Esophagus (tissue), 2 donors: ENCODE measurements at regions not wholly inside any gene's neighbourhood (a gene's known extent, or its start where the extent isn't known, plus 50 kb on each side); places are given as distances from the start of the nearest gene placed in this dataset.

Experiments
- H3K27ac ChIP-seq, 2 donors: one replicate each; pipeline ENCODE4 v1.5.1; 2013; ENCODE audit warnings: low read depth in 2 of 2, mild to moderate bottlenecking in 2 of 2, inconsistent platforms in 1 of 2, low read length in 1 of 2, moderate library complexity in 1 of 2
- H3K27me3 ChIP-seq, 2 donors: one replicate each; pipeline ENCODE4 v1.6.1; 2013; ENCODE audit warnings: low read length in 2 of 2, control low read depth in 1 of 2, mild to moderate bottlenecking in 1 of 2; ENCODE audit not compliant: insufficient read depth in 2 of 2, control insufficient read depth in 1 of 2
- H3K36me3 ChIP-seq, 2 donors: one replicate each; pipeline ENCODE4 v1.6.1; 2013; ENCODE audit warnings: low read length in 1 of 2; ENCODE audit not compliant: control insufficient read depth in 2 of 2, insufficient read depth in 2 of 2
- H3K4me1 ChIP-seq, 2 donors: one replicate each; pipeline ENCODE4 v1.6.1; 2013; ENCODE audit warnings: low read length in 1 of 2; ENCODE audit not compliant: control insufficient read depth in 2 of 2, insufficient read depth in 2 of 2
- H3K4me3 ChIP-seq, 2 donors: one replicate each; pipeline ENCODE4 v1.5.1; 2013; ENCODE audit warnings: low read length in 2 of 2, mild to moderate bottlenecking in 2 of 2, low read depth in 1 of 2, moderate library complexity in 1 of 2
- H3K9me3 ChIP-seq, 2 donors: one replicate each; pipeline ENCODE4 v1.6.1; 2013; ENCODE audit warnings: mild to moderate bottlenecking in 2 of 2, low read depth in 1 of 2, low read length in 1 of 2, moderate library complexity in 1 of 2; ENCODE audit not compliant: control insufficient read depth in 2 of 2, insufficient read depth in 1 of 2
- WGBS, 2 donors: extraction: QIAGEN DNeasy Blood & Tissue Kit; methylation state at CpG; one replicate each; pipeline ENCODE4 v1.1.7; 2013; 5-methylcytosine and 5-hydroxymethylcytosine counted together
- donor health status: healthy with polysubstance abuse.
- donor health status: Bipolar disorder and iron deficiency.

GRCh38 chr9:2288309-2288708, 273.2 kb downstream of the SMARCA2 start:
- 94 to 96% methylated on average over 7 of the region's 7 CpGs for WGBS, 2 donors
- Histone ChIP-seq H3K36me3 (no peaks in the 10 kb centered on the region), H3K27me3 (no peaks in the 10 kb centered on the region), H3K4me1 (peaks cover 0 to 5% of the 10 kb centered on the region in 2 donors), H3K4me3 (no peak overlapping the region), H3K9me3 (no peaks in the 10 kb centered on the region), H3K27ac (no peak overlapping the region)

- no peaks in the 10 kb centered on the region for H3K36me3 ChIP-seq
- WGBS, 2 donors: 89 to 94% methylated on average over 4 of the region's 4 CpGs
- no peak overlapping the region for H3K27ac ChIP-seq
- no peaks in the 10 kb centered on the region for H3K9me3 ChIP-seq
- H3K27me3 ChIP-seq: no peaks in the 10 kb centered on the region
- H3K4me1 ChIP-seq: peaks cover 0 to 5% of the 10 kb centered on the region in 2 donors
- H3K4me3 ChIP-seq: no peak overlapping the region
Observed at GRCh38 chr9:2289263-2289662, 274.1 kb downstream of the SMARCA2 start.

GRCh38 chr9:2290382-2290781, 275.2 kb downstream of the SMARCA2 start:
- H3K4me1 ChIP-seq: peaks cover 0 to 5% of the 10 kb centered on the region in 2 donors
- H3K36me3 ChIP-seq: no peaks in the 10 kb centered on the region
- WGBS, 2 donors: 68 to 77% methylated on average over 1 of the region's 1 CpG
- no peak overlapping the region for H3K4me3 ChIP-seq
- H3K9me3 ChIP-seq: no peaks in the 10 kb centered on the region
- no peak overlapping the region for H3K27ac ChIP-seq
- no peaks in the 10 kb centered on the region for H3K27me3 ChIP-seq

GRCh38 chr9:2291980-2292704, 277.0 kb downstream of the SMARCA2 start:
- Histone ChIP-seq H3K4me1 (peaks cover 0 to 3% of the 10 kb centered on the region in 2 donors), H3K36me3 (no peaks in the 10 kb centered on the region), H3K27ac (peak overlapping the region; percentile 73 to 76), H3K9me3 (no peaks in the 10 kb centered on the region), H3K27me3 (no peaks in the 10 kb centered on the region), H3K4me3 (no peak overlapping the region)
- 57 to 60% methylated on average over 8 of the region's 8 CpGs for WGBS, 2 donors

GRCh38 chr9:2292733-2293132, 277.6 kb downstream of the SMARCA2 start:
- Histone ChIP-seq H3K4me3 (no peak overlapping the region), H3K36me3 (no peaks in the 10 kb centered on the region), H3K4me1 (peaks cover 0 to 3% of the 10 kb centered on the region in 2 donors), H3K27me3 (no peaks in the 10 kb centered on the region), H3K27ac (peak overlapping the region; percentile 62 to 68), H3K9me3 (no peaks in the 10 kb centered on the region)
- 76 to 86% methylated on average over 2 of the region's 2 CpGs for WGBS, 2 donors

- 89 to 90% methylated on average over 1 of the region's 1 CpG for WGBS, 2 donors
- no peaks in the 10 kb centered on the region for H3K27me3 ChIP-seq
- no peak overlapping the region for H3K4me3 ChIP-seq
- H3K4me1 ChIP-seq: peaks cover 0 to 2% of the 10 kb centered on the region in 2 donors
- no peak overlapping the region for H3K27ac ChIP-seq
- no peaks in the 10 kb centered on the region for H3K36me3 ChIP-seq
- no peaks in the 10 kb centered on the region for H3K9me3 ChIP-seq
Observed at GRCh38 chr9:2297771-2298170, 282.6 kb downstream of the SMARCA2 start.

GRCh38 chr9:2298217-2298616, 283.1 kb downstream of the SMARCA2 start:
- no peaks in the 10 kb centered on the region for H3K9me3 ChIP-seq
- H3K27ac ChIP-seq: no peak overlapping the region
- peaks cover 0 to 2% of the 10 kb centered on the region in 2 donors for H3K4me1 ChIP-seq
- H3K27me3 ChIP-seq: no peaks in the 10 kb centered on the region
- H3K4me3 ChIP-seq: no peak overlapping the region
- no peaks in the 10 kb centered on the region for H3K36me3 ChIP-seq
- WGBS, 2 donors: 48 to 82% methylated on average over 1 of the region's 1 CpG

GRCh38 chr9:2299156-2299842, 284.2 kb downstream of the SMARCA2 start:
- H3K9me3 ChIP-seq: no peaks in the 10 kb centered on the region
- H3K27me3 ChIP-seq: no peaks in the 10 kb centered on the region
- peaks cover 0 to 2% of the 10 kb centered on the region in 2 donors for H3K4me1 ChIP-seq
- no peaks in the 10 kb centered on the region for H3K36me3 ChIP-seq
- H3K27ac ChIP-seq: no peak overlapping the region
- WGBS, 2 donors: 68 to 79% methylated on average over 5 of the region's 5 CpGs
- H3K4me3 ChIP-seq: no peak overlapping the region

GRCh38 chr9:2299843-2300205, 284.7 kb downstream of the SMARCA2 start:
- H3K9me3 ChIP-seq: no peaks in the 10 kb centered on the region
- H3K27me3 ChIP-seq: no peaks in the 10 kb centered on the region
- H3K36me3 ChIP-seq: no peaks in the 10 kb centered on the region
- 88 to 94% methylated on average over 4 of the region's 4 CpGs for WGBS, 2 donors
- no peak overlapping the region for H3K4me3 ChIP-seq
- peaks cover 0 to 2% of the 10 kb centered on the region in 2 donors for H3K4me1 ChIP-seq
- no peak overlapping the region for H3K27ac ChIP-seq

- Histone ChIP-seq H3K4me1 (peaks cover 0 to 2% of the 10 kb centered on the region in 2 donors), H3K4me3 (no peak overlapping the region), H3K27me3 (no peaks in the 10 kb centered on the region), H3K27ac (no peak overlapping the region), H3K9me3 (no peaks in the 10 kb centered on the region), H3K36me3 (no peaks in the 10 kb centered on the region)
Observed at GRCh38 chr9:2300325-2300724, 285.2 kb downstream of the SMARCA2 start.
